ENCODE measurements at regions not wholly inside any gene's neighbourhood (a gene's known extent, or its start where the extent isn't known, plus 50 kb on each side); places are given as distances from the start of the nearest gene placed in this dataset.
A peak's percentile ranks its signal among the peaks of the same experiment; 100 is the strongest.

- DNase-seq (ENCODE audit: low read depth) = no peak
Observed at GRCh38 chr7:42378149-42378548, 141.1 kb upstream of the GLI3 start.

- no peak for DNase-seq (ENCODE audit: low read depth)
Observed at GRCh38 chr7:42373285-42373684, 136.3 kb upstream of the GLI3 start.

- no peak for DNase-seq (ENCODE audit: low read depth)
Observed at GRCh38 chr7:42372479-42372878, 135.5 kb upstream of the GLI3 start.

- DNase-seq (ENCODE audit: low read depth) = no peak
Observed at GRCh38 chr7:42359946-42360345, 122.9 kb upstream of the GLI3 start.

- no peak for DNase-seq (ENCODE audit: low read depth)
Observed at GRCh38 chr7:42351316-42351935, 114.4 kb upstream of the GLI3 start.

GRCh38 chr7:42350801-42351200 is 113.8 kb upstream of the GLI3 start:
- peak; percentile 42 for DNase-seq (ENCODE audit: low read depth)

- DNase-seq (ENCODE audit: low read depth) = no peak
Observed at GRCh38 chr7:42348631-42349030, 111.6 kb upstream of the GLI3 start.

GRCh38 chr7:42348071-42348470 is 111.1 kb upstream of the GLI3 start:
- DNase-seq (ENCODE audit: low read depth) = no peak

GRCh38 chr7:42347616-42348015 is 110.6 kb upstream of the GLI3 start:
- no peak for DNase-seq (ENCODE audit: low read depth)

GRCh38 chr7:42345478-42346299 is 108.7 kb upstream of the GLI3 start:
- peak; percentile 6 for DNase-seq (ENCODE audit: low read depth)

GRCh38 chr7:42344198-42344755 is 107.3 kb upstream of the GLI3 start:
- DNase-seq (ENCODE audit: low read depth) = no peak

GRCh38 chr7:42342381-42342780 is 105.4 kb upstream of the GLI3 start:
- no peak for DNase-seq (ENCODE audit: low read depth)

GRCh38 chr7:42340436-42340835 is 103.4 kb upstream of the GLI3 start:
- DNase-seq (ENCODE audit: low read depth) = no peak

GRCh38 chr7:42338916-42339540 is 102.0 kb upstream of the GLI3 start:
- no peak for DNase-seq (ENCODE audit: low read depth)

- no peak for DNase-seq (ENCODE audit: low read depth)
Observed at GRCh38 chr7:42338231-42338915, 101.4 kb upstream of the GLI3 start.

- DNase-seq (ENCODE audit: low read depth) = no peak
Observed at GRCh38 chr7:42337225-42337905, 100.4 kb upstream of the GLI3 start.

- DNase-seq (ENCODE audit: low read depth) = no peak
Observed at GRCh38 chr7:42332605-42333222, 95.7 kb upstream of the GLI3 start.

GRCh38 chr7:42319631-42320030 is 82.6 kb upstream of the GLI3 start:
- no peak for DNase-seq (ENCODE audit: low read depth)

- DNase-seq (ENCODE audit: low read depth) = peak; percentile 66
Observed at GRCh38 chr7:42315631-42316030, 78.6 kb upstream of the GLI3 start.

- DNase-seq (ENCODE audit: low read depth) = peak; percentile 62
Observed at GRCh38 chr7:42315103-42315502, 78.1 kb upstream of the GLI3 start.

- DNase-seq (ENCODE audit: low read depth) = peak; percentile 3
Observed at GRCh38 chr7:42314696-42315095, 77.7 kb upstream of the GLI3 start.
